HG02678 (cell line): ENCODE measurements at regions not wholly inside any gene's neighbourhood (a gene's known extent, or its start where the extent isn't known, plus 50 kb on each side); places are given as distances from the start of the nearest gene placed in this dataset.
"Not testable (repeated sequence)": the region's sequence is repeated elsewhere in the genome, so short reads cannot be mapped to it uniquely, and the experiment has no call there.

Experiments
- ATAC-seq: cut with Tn5 transposase; IDR thresholded peaks from one replicate; pipeline ENCODE4 v1.9.1; 2021; ENCODE audit warnings: mild to moderate bottlenecking, moderate library complexity; ENCODE audit not compliant: unreplicated experiment

GRCh38 chr10:29702273-29703164, 67.7 kb upstream of the SVIL start:
- no peak for ATAC-seq

- no peak for ATAC-seq
These were observed 66.5 kb upstream of the SVIL start for GRCh38 chr10:29701306-29701705.

GRCh38 chr10:29699621-29700020, 64.8 kb upstream of the SVIL start:
- no peak for ATAC-seq

- no peak for ATAC-seq
These were observed 64.2 kb upstream of the SVIL start for GRCh38 chr10:29698773-29699490.

- not testable (repeated sequence) for ATAC-seq
These were observed 61.8 kb upstream of the SVIL start for GRCh38 chr10:29696581-29696980.

- ATAC-seq: no peak
These were observed 59.4 kb upstream of the SVIL start for GRCh38 chr10:29694121-29694520.

GRCh38 chr10:29692121-29692539, 57.4 kb upstream of the SVIL start:
- ATAC-seq: no peak

- ATAC-seq: no peak
These were observed 56.8 kb upstream of the SVIL start for GRCh38 chr10:29691564-29692072.

GRCh38 chr10:29689001-29689400, 54.2 kb upstream of the SVIL start:
- ATAC-seq: no peak

- ATAC-seq: no peak
These were observed 53.5 kb upstream of the SVIL start for GRCh38 chr10:29688230-29688661.

- no peak for ATAC-seq
These were observed 52.8 kb upstream of the SVIL start for GRCh38 chr10:29687421-29688164.

- no peak for ATAC-seq
These were observed 50.7 kb upstream of the SVIL start for GRCh38 chr10:29685506-29685905.
